ENCODE measurements at regions not wholly inside any gene's neighbourhood (a gene's known extent, or its start where the extent isn't known, plus 50 kb on each side); places are given as distances from the start of the nearest gene placed in this dataset.

- ATAC-seq: no peak
These were observed 705.5 kb upstream of the MAN1A1 start for GRCh38 chr6:120055071-120055470.

- ATAC-seq: no peak
These were observed 690.1 kb upstream of the MAN1A1 start for GRCh38 chr6:120039664-120040063.

GRCh38 chr6:120031837-120032236 is 682.3 kb upstream of the MAN1A1 start:
- no peak for ATAC-seq

GRCh38 chr6:120026791-120027190 is 677.2 kb upstream of the MAN1A1 start:
- no peak for ATAC-seq

GRCh38 chr6:120010075-120010474 is 660.5 kb upstream of the MAN1A1 start:
- no peak for ATAC-seq

GRCh38 chr6:120005292-120005976 is 655.9 kb upstream of the MAN1A1 start:
- ATAC-seq: no peak

GRCh38 chr6:119986934-119987549 is 637.5 kb upstream of the MAN1A1 start:
- ATAC-seq: no peak

- ATAC-seq: no peak
These were observed 636.6 kb upstream of the MAN1A1 start for GRCh38 chr6:119985952-119986736.

GRCh38 chr6:119980802-119981201 is 631.2 kb upstream of the MAN1A1 start:
- no peak for ATAC-seq

- ATAC-seq: no peak
These were observed 630.3 kb upstream of the MAN1A1 start for GRCh38 chr6:119979862-119980261.

- peak; percentile 54 for ATAC-seq
These were observed 628.8 kb upstream of the MAN1A1 start for GRCh38 chr6:119978274-119978889.

GRCh38 chr6:119974430-119975159 is 625.0 kb upstream of the MAN1A1 start:
- ATAC-seq: no peak

GRCh38 chr6:119966484-119966883 is 616.9 kb upstream of the MAN1A1 start:
- ATAC-seq: no peak

- ATAC-seq: no peak
These were observed 616.3 kb upstream of the MAN1A1 start for GRCh38 chr6:119965900-119966299.

GRCh38 chr6:119965008-119965407 is 615.4 kb upstream of the MAN1A1 start:
- ATAC-seq: no peak

GRCh38 chr6:119962505-119962904 is 612.9 kb upstream of the MAN1A1 start:
- ATAC-seq: no peak

- ATAC-seq: no peak
These were observed 611.9 kb upstream of the MAN1A1 start for GRCh38 chr6:119961450-119961849.

GRCh38 chr6:119960456-119960855 is 610.9 kb upstream of the MAN1A1 start:
- no peak for ATAC-seq

- ATAC-seq: no peak
These were observed 610.5 kb upstream of the MAN1A1 start for GRCh38 chr6:119960036-119960435.

- no peak for ATAC-seq
These were observed 607.6 kb upstream of the MAN1A1 start for GRCh38 chr6:119957195-119957594.

- ATAC-seq: no peak
These were observed 603.1 kb upstream of the MAN1A1 start for GRCh38 chr6:119952696-119953095.

- ATAC-seq: no peak
These were observed 601.1 kb upstream of the MAN1A1 start for GRCh38 chr6:119950681-119951080.

Data from esophagus mucosa (tissue), 1 donor.